Ishikawa (cell line): ENCODE measurements at regions not wholly inside any gene's neighbourhood (a gene's known extent, or its start where the extent isn't known, plus 50 kb on each side); places are given as distances from the start of the nearest gene placed in this dataset.

Experiments used
- CEBPB ChIP-seq: IDR thresholded peaks from 2 replicates; pipeline ENCODE4 v1.6.1; 2012
- EGR1 ChIP-seq: IDR thresholded peaks from 2 replicates; pipeline ENCODE4 v1.6.1; 2012
- EP300 ChIP-seq: IDR thresholded peaks from 2 replicates; pipeline ENCODE4 v1.6.1; 2012; ENCODE audit warnings: borderline replicate concordance
- FOXM1 ChIP-seq: IDR thresholded peaks from 2 replicates; pipeline ENCODE4 v1.6.1; 2012; ENCODE audit warnings: low read depth, borderline replicate concordance
- NFIC ChIP-seq: IDR thresholded peaks from 2 replicates; pipeline ENCODE4 v1.6.1; 2012
- RAD21 ChIP-seq: IDR thresholded peaks from 2 replicates; pipeline ENCODE4 v1.6.1; 2012; ENCODE audit warnings: low read depth
- REST ChIP-seq: IDR thresholded peaks from 2 replicates; pipeline ENCODE4 v1.6.1; 2012; ENCODE audit warnings: low read depth, mild to moderate bottlenecking
- TAF1 ChIP-seq: IDR thresholded peaks from 2 replicates; pipeline ENCODE4 v1.6.1; 2012; ENCODE audit warnings: low read depth, mild to moderate bottlenecking
- USF1 ChIP-seq: IDR thresholded peaks from 2 replicates; pipeline ENCODE4 v1.6.1; 2012
- YY1 ChIP-seq: IDR thresholded peaks from 2 replicates; pipeline ENCODE4 v1.6.1; 2012; ENCODE audit warnings: low read depth
- ZBTB7A ChIP-seq: IDR thresholded peaks from 2 replicates; pipeline ENCODE4 v1.6.1; 2012; ENCODE audit warnings: low read depth
- TF ChIP-seq, protein P1 (sequence below): IDR thresholded peaks from 2 replicates; pipeline ENCODE4 v1.6.1; 2012

DNA sequence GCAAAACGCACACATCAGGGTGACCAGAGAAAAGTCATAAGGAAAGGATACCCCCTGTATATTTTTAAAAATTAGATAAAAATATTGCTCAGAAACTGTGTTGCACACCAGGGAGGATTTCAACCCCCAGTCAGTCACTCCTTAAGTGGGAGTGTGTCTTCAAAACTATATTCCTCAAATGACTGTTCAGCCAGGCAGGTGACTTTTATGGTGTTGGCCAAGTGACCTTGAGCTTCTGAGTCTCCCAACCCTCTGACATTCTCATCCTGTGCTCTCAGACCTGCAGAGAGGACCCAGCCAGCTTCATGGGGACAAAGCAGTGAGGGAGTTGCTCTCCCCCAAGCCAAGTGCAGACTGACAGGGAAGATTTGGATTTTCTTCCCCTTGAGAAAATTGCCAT lies 311.9 kb upstream of the JARID2 start:
- TF ChIP-seq ZBTB7A (no peak), EP300 (no peak), NFIC (no peak), RAD21 (no peak), YY1 (no peak), REST (no peak), EGR1 (no peak), FOXM1 (no peak), TAF1 (no peak), USF1 (no peak), CEBPB (no peak)
- TF ChIP-seq, protein P1, sequence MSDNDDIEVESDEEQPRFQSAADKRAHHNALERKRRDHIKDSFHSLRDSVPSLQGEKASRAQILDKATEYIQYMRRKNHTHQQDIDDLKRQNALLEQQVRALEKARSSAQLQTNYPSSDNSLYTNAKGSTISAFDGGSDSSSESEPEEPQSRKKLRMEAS, result no peak
